ENCODE measurements at regions not wholly inside any gene's neighbourhood (a gene's known extent, or its start where the extent isn't known, plus 50 kb on each side); places are given as distances from the start of the nearest gene placed in this dataset.
"Not testable (repeated sequence)": the region's sequence is repeated elsewhere in the genome, so short reads cannot be mapped to it uniquely, and the experiment has no call there.

DNA sequence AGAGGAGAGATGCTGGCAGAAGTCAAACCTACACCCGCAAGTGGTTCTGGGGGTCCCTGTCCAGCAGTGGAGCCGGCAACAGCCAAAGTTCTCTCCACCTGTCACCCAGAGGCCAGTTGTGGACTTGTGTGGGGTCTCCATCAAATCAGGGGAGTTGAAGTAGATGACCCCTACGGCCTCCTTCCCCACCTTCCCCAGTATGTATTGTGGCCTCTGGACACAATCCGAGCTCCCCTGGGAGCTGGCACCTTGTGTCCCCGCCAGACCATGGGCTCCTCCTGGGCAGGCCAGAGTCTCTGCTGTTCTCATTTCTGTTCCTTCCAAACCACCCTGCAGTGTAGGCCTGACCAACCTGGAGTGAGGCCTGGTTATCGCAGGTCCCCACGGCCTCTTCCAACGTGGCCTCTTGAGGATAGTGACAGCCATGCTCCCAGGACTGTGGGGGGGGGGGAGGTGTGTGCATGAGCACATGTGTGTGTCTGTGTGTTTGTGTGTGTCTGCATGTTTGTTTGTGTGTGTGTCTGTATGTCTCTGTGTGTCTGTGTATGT lies 246.4 kb downstream of the MATN1 start:
- no peak for DNase-seq

DNA sequence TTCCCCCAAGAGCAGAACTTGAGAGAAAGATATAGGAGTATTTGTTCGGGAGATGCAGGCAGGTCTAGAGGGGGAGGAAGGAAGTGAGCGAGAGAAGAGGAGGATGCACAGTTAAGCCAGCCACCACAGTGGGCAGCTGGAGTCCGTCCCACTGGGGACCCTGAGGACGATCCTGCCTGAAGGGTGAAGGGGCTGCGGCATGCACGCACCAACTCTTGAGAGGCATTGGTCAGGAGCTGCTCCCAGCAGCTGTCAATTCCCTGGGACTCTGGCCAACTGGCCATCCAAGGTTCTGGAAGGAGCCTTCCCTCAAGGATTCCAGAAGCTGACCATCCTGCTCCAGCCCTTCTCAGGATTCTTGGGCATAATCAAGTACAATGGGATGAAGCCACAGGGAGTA lies 246.9 kb downstream of the MATN1 start:
- DNase-seq = no peak

DNA sequence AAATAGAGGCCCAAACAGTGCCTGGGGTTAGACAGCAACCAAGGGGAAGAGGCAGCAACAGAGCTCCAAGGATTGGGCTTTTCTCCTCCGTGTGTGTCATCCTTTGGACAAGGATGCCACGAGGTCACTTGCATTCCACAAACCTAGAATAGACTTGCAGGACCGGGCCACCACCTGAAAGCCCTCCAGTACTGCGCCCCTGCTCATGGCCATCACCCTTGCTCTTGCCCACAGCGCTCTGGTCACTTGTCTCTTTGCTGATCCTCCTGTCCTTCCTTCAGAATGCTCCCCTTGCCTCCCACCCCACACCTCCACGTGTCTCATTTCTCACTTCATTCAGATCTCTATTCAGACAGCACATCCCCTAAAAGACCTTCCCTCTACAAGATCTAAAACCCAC lies 247.4 kb downstream of the MATN1 start:
- no peak for DNase-seq

DNA sequence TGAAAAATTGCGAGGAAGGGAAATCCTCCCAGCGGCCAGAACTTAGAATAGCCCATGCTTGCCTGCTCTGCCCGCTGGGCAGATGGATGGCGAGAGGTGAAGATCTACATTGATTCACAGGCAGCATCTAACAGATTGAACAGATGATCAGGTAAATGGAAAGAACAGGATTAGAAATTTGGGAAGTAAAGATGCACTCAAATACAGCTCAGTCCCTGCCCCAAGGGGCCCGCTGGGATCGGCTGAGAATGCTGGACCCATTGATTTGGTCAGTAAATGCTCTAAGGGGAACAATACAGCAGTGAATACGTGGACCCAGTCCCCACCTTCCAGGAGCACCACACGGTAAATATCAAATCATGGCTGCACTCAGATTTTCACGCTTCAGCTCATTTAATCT lies 248.2 kb downstream of the MATN1 start:
- no peak for DNase-seq

DNA sequence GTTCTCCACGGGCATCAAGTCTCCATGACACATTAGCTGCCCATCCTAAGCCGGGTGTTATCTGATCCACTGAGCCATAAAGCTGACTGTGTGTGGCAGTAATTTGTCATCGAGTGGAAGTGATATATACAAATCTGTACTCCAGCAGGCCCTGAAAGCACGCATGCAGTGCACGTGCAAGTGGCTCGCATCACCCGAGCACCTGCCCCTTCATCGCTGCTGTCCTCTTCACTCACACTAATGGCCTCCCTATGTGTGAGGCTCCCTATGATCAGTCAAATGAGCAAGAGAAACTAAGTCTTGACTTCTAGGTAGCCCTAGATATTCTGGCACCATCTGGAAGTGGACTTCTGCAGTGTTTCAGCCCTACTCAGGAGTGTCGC lies 248.6 kb downstream of the MATN1 start:
- no peak for DNase-seq

DNA sequence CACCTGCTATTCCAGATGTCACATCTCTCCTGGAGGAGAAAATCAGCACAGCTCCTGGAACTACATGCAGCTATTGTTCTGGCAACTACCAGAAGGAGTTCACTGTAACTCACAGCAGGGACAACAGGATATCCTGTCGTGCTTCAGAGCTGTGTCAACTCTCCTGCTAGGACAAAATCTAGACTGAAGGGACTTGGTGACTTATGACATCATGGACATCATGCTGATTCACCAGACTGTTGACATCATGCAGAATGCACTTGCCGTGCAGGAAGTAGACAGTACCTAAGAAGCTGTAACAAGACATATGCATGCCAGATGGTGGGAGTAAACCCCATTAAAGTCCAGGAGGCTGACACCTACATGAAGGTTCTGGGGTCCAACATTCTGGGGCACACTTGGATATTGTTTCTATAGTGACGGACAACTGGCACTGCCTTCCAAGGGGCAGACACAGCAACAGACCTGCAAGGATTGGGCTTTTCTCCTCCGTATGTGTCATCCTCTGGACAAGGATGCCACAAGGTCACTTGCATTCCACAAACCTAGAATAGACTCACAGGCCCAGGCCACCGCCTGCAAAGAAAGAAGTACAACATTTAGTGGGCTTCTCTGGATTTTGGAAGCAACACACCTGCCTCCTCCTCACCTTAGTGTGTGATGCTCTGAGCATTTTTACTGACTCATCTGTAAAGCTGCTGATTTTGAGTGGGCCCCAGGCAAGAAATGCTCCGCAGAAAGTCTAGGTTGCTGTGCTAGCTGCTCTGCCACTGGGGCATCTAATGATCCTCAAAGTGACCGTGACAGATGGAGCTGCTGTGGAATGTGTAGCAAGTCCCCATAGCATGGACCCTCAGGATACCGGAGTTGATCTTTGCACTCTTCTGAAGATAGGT lies 249.2 kb downstream of the MATN1 start:
- DNase-seq = no peak

DNA sequence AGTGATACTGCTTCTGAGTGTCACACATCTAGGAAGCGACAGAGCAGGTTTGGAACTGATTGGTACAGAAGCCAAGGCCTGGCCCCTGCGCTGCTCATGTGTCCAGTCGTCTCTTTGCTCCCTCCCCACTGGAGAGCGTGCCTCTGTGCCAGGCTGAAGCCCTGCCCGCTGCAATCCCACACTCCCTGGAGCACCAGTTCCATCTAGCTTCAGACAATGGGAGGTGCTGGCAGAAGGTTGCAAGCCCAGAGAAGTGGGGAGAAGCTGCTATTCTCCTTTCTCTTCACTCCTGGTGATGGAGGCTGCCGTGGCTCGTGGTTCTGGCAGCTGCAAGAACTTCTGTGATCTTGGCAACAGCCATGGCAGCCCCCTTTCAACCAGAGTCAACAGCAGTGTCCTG lies 250.9 kb downstream of the MATN1 start:
- DNase-seq = no peak

DNA sequence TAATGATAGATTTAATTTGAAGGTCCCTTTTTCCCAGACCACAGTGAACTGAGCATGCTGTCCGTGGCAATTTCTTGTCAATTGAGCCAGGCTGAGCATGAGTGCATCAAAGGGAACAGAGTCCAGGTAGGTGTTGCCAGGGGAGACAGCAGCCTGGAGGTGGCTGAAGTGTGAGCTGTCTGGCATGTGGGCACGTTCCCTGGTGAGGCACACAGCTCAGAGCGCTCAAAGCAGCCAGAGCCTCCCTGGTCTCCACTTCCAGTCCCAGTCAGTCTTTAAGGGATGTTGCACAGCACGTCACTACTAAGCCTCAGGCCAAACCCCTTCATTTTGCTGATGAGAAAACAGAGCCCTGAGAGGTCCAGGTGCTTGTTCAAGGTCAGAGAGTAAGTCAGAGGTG lies 251.4 kb downstream of the MATN1 start:
- no peak for DNase-seq

DNA sequence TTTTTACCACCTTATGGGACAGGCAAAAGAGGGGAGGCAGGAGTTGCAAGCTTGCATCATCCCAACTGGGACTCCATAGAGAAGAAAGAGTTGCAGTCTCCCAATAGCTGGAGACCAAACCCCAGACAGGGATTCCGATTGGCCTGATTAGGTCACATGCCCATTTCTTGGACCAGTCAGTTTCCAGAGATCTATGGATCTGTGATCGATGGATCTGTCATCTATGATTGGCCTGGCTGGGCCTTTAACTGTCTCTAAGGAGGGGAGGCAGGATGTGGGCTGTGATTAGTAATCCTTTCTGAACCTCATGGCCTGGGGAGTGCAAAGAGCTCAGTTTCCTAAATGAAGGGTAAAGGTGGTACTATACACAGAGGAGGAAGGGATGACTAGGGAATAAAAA lies 252.1 kb downstream of the MATN1 start:
- no peak for DNase-seq

DNA sequence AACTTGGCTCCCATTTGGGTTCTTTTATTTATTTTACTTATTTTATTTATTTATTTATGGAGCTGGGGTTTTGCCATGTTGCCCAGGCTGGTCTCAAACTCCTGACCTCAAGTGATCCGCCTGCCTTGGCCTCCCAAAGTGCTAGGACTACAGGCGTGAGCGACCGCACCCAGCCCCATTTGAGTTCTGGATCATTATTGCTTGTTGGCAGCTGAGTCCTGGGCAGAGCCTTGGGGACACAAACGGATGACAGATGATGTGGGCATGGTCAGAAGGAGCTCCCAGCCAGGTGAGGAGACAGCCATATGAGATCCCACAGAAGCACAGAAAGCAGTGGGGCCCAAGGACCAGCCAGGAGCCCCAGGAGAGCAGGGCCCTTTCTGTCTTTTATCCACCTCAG lies 254.0 kb downstream of the MATN1 start:
- no peak for DNase-seq

DNA sequence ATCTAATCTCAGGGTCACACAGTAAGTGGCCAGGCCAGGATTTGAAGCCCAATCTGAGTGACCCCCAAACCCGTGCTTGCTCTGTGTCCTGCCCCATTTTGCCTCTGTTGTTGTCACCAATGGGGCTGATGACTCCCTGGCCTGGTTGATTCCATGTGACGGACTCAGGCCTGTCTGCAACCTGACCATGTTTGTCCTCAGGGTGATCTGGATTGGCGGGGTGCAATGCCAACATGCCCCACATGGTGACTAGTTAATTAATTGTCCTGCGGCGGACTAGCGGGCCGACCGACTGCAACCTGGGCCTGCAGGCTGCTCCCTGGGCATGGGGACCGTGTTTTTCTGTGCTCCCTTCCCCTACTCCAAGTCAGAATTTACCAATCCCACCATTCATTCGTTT lies 256.3 kb downstream of the MATN1 start:
- no peak for DNase-seq

DNA sequence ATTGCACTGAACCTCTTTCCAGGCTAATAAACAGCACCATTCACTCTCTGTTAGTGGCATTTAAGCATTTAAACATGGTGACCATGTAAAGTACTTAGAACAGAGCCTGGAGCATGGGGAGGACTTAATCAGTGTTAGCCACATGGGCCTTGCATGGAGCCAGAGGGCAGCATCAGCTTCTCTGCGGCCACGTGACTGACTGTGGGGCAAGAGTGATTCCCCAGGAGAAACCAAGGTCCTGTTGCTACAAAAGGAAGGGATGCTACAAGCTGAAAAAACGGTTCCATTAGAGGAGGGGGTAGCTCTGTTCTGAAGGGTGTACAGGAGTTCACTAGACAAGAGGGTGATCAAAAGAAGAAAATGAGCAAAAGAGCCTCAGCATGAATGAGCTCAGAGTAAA lies 256.8 kb downstream of the MATN1 start:
- no peak for DNase-seq

DNA sequence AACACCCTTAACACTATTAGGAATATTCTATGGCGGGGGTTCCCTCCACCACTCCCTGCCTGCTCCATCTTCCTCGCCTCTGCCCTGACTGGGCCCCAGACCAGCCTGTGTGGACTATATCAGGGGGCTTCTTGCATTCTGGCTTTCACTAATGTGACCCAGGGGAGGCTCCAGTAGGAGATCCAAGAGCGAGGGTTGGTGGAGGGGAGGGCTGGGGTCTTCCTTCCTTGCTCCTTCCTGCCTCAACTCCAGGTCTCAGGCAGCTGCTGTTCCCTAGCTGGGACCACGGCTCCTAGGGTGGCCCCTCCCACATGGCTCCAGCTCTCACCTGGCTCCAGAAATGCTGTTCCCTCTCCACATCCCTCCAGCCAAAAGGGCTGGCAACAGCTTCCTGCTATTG lies 257.4 kb downstream of the MATN1 start:
- no peak for DNase-seq

DNA sequence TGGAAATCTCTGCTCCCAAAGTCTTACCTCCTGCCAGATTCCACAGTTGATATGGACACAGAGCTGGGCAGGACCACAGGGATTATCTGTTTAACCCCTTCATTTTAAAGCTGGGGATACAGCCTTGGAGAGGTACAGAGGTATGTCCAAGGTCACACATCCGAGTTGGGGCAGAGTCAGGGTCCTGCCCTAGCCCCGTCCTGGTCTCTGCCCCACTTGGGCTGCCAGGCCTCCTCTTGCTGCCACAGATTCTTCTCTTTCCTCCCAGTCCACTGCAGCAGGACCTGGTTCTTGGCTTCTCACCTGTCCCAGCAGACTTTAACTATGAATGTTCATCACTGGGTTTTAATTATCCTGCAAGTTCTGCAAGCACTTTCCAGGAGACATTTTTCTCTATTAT lies 258.3 kb downstream of the MATN1 start:
- no peak for DNase-seq

DNA sequence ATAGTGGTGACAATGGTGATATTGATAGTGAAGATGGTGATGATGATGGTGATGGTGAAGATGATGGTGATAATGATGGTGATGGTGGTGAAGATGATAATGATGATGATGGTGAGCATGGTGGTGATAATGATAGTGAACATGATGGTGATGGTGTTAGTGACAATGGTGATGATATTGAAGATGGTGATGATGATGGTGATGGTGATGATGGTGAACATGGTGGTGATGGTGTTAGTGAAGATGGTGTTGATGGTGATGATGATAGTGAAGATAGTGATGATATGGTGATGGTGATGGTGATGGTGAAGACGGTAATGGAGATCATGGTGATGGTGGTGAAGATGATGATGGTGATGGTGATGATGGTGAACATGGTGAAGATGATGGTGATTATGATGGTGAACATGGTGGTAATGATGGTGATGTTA lies 259.2 kb downstream of the MATN1 start:
- DNase-seq = no peak

DNA sequence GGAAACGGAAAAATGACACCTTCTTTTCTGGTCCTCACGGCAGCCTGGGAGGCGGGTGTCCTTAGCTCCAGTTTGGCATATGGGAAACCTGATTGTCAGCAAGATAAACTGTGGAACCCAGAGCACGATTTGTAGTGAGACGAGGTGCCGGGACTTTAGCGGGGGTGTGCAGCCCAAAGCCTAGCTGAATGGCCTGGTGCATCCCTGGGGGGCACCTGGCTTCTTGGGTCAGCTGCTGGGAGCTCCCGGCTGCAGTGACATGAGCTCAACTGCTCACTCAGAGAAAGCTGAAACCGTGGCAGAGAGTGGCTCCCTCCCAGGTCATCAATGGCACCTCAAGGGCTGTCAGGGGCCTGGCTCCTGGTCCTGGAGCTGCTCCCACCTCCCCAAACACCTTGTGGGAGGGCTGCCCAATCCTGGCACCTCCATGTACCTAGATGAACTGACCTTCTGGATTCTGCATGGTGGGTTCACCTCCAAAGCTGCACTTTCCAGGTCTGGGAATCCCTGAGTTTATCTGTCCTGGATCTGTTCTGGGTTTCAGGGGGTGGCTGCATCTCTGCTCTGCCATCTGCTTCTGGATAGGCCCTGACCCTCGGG lies 260.5 kb downstream of the MATN1 start:
- no peak for DNase-seq

DNA sequence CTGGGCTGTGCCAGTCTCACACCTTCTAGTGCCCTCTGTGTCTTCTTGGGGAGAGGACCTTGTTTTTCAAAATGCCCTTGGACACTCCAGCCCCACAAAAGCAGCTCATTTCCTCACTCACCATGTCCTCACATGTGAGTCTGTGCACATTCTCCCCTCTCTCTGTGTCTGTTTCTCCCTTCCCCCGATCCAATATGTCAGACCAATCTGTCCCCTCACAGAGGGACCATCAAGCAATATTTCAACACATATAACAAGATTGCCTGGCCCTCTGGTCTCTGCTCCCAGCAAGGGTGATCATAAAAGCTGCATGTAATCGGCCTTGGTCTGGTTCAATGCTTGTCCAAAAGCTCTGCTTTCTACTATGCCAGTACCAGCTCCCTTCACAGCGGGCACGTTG lies 261.2 kb downstream of the MATN1 start:
- DNase-seq = no peak

DNA sequence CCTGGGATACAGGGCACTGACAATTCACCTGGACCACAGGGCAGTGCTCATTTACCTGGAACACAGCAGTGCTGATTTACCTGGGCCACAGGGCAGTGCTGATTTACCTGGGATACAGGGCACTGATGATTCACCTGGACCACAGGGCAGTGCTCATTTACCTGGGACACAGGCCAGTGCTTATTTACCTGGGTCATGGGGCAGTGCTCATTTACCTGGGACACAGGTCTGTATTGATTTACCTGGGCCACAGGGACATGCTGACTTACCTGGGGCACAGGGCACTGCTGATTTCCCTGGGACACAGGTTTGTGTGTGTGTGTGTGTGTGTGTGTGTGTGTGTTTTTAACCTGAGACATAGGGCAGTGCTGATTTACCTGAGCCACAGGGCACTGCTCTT lies 261.7 kb downstream of the MATN1 start:
- no peak for DNase-seq

DNA sequence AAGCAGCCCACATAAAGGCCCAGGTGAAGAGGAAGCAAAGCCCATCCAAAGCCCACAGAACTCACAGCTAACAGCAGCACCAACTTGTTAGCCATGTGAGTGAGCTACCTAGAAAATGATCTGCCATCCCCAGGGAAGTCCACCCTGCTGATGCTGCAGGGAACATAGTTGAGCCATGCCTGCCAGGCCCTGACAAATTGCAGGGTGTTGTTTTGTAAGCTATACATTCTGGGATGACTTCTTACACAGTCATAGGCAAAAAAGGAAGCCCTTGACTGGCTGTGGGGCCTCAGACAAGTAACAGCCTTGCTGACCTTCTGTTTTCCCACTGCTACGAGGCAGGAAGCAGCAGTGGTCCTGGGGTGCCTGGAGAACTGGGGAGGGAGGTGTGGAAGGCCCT lies 262.7 kb downstream of the MATN1 start:
- DNase-seq = no peak

DNA sequence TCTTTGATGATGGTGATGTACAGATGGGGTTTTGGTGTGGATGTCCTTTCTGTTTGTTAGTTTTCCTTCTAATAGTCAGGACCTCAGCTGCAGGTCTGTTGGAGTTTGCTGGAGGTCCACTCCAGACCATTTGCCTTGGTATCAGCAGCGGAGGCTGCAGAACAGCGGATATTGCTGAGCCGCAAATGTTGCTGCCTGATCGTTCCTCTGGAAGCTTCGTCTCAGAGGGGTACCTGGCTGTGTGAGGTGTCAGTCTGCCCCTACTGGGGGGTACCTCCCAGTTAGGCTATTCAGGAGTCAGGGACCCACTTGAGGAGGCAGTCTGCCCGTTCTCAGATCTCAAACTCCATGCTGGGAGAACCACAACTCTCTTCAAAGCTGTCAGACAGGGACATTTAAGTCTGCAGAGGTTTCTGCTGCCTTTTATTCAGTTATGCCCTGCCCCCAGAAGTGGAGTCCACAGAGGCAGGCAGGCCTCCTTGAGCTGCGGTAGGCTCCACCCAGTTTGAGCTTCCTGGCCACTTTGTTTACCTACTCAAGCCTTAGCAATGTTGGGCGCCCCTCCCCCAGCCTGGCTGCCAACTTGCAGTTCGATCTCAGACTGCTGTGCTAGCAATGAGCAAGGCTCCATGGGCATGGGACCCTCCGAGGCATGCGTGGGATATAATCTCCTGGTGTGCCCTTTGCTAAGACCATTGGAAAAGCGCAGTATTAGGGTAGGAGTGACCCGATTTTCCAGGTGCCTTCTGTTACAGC lies 264.5 kb downstream of the MATN1 start:
- DNase-seq = not testable (repeated sequence)

DNA sequence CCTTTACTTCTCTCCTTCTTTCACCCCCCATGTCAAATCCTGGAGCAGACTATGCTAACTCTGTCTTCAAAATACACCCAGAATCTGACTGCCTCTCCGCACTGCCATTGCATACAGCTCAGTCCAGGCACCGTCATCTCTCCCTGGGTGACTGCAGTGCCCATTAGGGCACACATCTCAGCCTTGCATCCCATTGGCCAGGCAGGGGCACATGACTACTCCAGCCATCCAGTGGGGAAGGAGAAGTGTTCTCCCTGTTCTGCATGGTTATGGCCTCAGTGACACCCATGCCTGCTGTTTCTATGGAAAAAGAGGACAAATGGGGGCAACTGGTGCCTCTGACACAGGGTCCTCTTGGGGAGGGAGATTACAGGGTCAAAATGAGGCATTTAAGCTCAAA lies 270.5 kb downstream of the MATN1 start:
- DNase-seq = no peak

DNA sequence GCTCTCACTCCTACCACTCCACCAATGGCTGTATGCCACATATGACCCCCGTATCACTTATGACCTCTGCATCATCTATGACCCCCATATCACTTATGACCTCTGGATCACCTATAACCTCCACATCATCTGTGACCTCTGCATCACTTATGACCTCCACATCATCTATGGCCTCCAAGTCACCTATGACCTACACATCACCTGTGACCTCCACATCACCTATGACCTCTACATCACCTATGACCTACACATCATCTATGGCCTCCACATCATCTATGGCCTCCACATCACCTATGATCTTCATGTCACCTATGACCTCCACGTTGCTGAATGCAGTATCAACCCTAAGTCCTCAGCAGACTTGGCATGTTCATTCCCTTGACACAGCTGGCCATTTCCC lies 271.2 kb downstream of the MATN1 start:
- DNase-seq = no peak

DNA sequence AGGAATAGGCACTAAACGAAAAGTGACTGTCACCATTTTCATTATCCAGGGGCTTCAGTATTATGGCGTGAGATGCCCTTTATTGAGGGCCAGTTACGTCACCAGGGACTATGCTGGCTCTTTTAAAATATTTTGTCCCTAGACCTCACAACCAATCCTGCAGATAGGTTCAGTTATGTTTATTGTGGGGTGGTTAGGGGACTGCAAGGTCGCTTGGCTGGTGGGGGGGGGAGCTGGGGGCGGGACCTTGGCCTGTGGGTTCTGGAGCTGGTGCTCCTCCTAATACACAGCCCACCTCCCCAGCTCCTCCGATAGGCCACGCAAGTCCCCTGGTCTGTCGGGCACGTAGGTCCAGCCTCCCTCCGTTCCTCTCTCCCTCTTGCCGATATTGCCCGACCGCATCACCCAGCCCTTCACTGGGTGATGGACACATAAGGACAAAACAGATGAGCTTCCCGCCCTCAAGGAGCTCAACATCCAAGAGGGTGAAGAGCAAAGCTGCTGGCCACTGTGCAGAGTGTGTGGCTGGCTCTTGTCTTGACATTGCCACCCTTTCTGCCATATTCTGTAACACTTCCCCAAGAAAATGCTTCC lies 271.8 kb downstream of the MATN1 start:
- no peak for DNase-seq
